ENCODE measurements at regions not wholly inside any gene's neighbourhood (a gene's known extent, or its start where the extent isn't known, plus 50 kb on each side); places are given as distances from the start of the nearest gene placed in this dataset.

DNA sequence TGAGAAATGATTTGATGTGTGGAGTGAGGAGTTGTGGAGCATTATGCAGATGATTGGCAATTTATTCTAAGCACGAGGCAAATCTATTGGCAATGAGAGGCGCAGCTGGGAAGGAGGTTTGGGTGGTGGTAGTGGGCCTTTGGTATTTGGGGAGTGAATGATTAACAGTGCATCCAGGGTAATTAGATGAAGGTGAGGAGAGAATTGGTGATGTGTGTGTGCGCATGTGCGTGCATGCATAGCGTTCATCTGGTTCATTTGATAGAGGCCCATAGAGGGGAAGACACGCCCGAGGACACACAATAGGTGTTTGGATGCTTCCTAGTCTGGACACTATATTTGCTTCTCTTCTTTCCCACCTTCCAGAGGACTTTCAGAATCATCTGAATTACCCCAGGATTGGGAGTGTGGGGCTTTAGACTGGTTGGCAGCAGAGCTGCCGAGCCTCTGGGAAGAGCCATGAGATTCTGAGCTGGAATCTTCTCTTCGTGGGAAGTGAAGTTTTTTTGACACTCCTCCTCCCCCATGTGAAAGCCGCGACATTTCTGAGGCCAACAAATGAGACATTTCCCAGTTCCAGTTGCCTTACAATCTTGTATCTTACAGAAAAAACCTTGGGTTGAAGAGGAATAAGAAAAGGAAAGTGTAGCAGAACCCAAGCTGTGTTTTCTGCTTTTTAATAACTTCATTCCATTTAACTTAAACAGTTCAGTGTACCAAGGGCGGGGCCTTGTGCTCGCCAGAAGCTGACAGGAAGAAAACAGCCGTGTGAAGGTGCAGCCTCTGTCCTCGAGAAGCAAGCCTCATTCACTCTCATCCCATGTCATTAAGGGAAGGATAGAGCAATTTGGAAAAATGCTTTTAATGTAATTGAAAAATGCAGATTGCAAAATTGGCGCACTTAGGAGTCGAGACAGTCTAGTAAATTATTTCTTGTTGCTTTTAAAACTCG is 65.2 kb downstream of the SLC25A47 start:
- CTCF ChIA-PET: interaction anchor here (2.5 to 9.2 kb wide), 3 partner anchors 257 to 265 kb away, joined by 14 to 145 read pairs (median 83); no protein-coding TSS in a partner anchor
- no peak overlapping the region for H3K27ac Mint-ChIP-seq
- peaks cover 14% of the 10 kb centered on the region for H3K4me1 Mint-ChIP-seq (ENCODE audit: low read depth)
- no peaks in the 10 kb centered on the region for H3K27me3 Mint-ChIP-seq
- intact Hi-C loops (cut with micrococcal nuclease): no loop called here
- no peaks in the 10 kb centered on the region for H3K36me3 Mint-ChIP-seq (ENCODE audit: low read depth)
- TF ChIP-seq, protein P1, sequence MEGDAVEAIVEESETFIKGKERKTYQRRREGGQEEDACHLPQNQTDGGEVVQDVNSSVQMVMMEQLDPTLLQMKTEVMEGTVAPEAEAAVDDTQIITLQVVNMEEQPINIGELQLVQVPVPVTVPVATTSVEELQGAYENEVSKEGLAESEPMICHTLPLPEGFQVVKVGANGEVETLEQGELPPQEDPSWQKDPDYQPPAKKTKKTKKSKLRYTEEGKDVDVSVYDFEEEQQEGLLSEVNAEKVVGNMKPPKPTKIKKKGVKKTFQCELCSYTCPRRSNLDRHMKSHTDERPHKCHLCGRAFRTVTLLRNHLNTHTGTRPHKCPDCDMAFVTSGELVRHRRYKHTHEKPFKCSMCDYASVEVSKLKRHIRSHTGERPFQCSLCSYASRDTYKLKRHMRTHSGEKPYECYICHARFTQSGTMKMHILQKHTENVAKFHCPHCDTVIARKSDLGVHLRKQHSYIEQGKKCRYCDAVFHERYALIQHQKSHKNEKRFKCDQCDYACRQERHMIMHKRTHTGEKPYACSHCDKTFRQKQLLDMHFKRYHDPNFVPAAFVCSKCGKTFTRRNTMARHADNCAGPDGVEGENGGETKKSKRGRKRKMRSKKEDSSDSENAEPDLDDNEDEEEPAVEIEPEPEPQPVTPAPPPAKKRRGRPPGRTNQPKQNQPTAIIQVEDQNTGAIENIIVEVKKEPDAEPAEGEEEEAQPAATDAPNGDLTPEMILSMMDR (IDR thresholded peaks at IDR 0.05): no peak
- no peaks in the 10 kb centered on the region for H3K9me3 Mint-ChIP-seq
- no peak overlapping the region for H3K4me3 Mint-ChIP-seq
- DNase-seq: no peak
- ATAC-seq: no peak
- POLR2A ChIA-PET: no interaction called here

DNA sequence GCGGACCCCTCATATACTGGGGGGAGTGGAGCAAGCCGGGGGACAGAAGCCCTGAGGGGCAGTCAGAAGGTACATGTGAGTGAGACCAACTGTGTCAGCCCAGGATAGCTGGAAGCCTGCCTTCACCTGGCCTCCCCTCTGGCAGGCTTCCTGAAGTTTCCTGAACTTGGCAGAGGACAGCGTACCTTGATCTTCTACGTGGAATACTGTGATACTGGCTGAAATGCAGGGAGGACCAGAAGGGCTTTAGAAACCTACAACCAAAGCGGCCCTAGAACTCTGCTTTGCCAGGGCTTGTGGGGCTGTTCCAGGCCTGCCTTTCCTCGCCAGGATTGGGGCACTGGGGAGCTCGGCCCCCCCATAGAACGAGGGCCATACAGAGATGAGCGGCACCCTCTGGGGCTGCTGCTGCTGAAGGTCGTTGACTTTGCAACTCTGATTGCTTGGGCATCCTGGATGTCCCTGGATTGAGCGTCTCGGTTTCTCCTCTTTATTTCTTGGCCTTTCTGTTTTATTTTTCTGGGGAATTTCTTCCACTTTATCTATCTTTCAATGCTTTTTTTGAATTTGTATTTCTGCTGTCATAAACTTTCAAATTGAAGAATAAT is 66.5 kb downstream of the SLC25A47 start:
- Mint-ChIP-seq H3K27ac (no peak overlapping the region), H3K27me3 (no peaks in the 10 kb centered on the region), H3K9me3 (no peaks in the 10 kb centered on the region), H3K4me1 (ENCODE audit: low read depth) (peaks cover 4% of the 10 kb centered on the region), H3K36me3 (ENCODE audit: low read depth) (no peaks in the 10 kb centered on the region), H3K4me3 (no peak overlapping the region)
- ChIA-PET POLR2A (no interaction called here), CTCF (interaction anchor here (1.0 to 2.5 kb wide), 5 partner anchors 16 to 265 kb away, joined by 3 to 14 read pairs (median 3); no protein-coding TSS in a partner anchor)
- DNase-seq (no peak), ATAC-seq (no peak)
- intact Hi-C loops (cut with micrococcal nuclease): no loop called here
- TF ChIP-seq, protein P1 (IDR thresholded peaks at IDR 0.05): no peak

DNA sequence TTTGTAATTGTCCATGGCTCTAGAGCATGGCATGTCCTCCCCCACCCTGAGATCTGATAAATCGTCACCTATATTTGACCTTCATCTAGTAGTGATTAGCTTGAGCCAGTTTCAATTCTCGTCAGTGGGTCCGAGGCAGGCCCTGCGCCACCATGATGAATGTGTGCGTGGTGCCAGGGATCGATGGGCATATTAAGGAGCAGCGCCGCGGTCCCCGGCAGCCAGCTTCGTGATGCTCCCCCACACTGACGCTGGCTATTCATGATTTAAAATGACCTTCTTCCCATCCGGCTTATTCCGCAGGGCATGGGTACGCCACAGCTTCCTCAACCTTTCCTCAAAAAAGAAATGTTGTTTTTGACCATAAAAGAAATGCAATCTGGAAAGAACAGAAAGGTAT is 68.0 kb downstream of the SLC25A47 start:
- ChIA-PET POLR2A (no interaction called here), CTCF (interaction anchor here (1.9 kb wide), 1 partner anchor 272 kb away, joined by 5 read pairs; no protein-coding TSS in a partner anchor)
- no peaks in the 10 kb centered on the region for H3K27me3 Mint-ChIP-seq
- H3K4me1 Mint-ChIP-seq (ENCODE audit: low read depth): peaks cover 4% of the 10 kb centered on the region
- intact Hi-C loops (cut with micrococcal nuclease): no loop called here
- no peak overlapping the region for H3K4me3 Mint-ChIP-seq
- no peaks in the 10 kb centered on the region for H3K36me3 Mint-ChIP-seq (ENCODE audit: low read depth)
- DNase-seq (no peak), ATAC-seq (no peak)
- TF ChIP-seq, protein P1 (IDR thresholded peaks at IDR 0.05): no peak
- no peaks in the 10 kb centered on the region for H3K9me3 Mint-ChIP-seq
- no peak overlapping the region for H3K27ac Mint-ChIP-seq

DNA sequence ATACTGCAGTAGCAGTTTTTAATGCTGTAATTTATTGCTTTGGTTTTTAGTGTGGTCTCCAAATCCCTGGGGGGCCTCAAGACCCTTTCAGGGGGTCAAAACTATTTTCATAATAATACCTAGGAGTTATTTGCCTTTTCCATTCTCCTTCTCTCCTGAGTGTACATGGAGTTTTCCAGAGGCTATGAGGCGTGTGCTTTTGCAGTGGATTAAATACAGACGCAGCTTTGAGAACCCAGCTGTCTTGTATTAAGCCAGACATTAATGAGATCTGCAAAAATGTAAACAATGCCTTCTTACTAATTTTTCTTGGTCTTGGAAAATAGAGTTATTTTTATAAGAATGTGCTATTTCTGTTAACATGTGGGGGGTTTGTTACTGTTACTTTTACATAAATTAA is 68.6 kb downstream of the SLC25A47 start:
- no peak overlapping the region for H3K4me3 Mint-ChIP-seq
- CTCF ChIA-PET: interaction anchor here (1.9 kb wide), 1 partner anchor 271 kb away, joined by 5 read pairs; no protein-coding TSS in a partner anchor
- DNase-seq (no peak), ATAC-seq (no peak)
- intact Hi-C loops (cut with micrococcal nuclease): no loop called here
- H3K9me3 Mint-ChIP-seq: no peaks in the 10 kb centered on the region
- no peaks in the 10 kb centered on the region for H3K36me3 Mint-ChIP-seq (ENCODE audit: low read depth)
- TF ChIP-seq, protein P1 (IDR thresholded peaks at IDR 0.05): no peak
- no peaks in the 10 kb centered on the region for H3K27me3 Mint-ChIP-seq
- H3K4me1 Mint-ChIP-seq (ENCODE audit: low read depth): peaks cover 4% of the 10 kb centered on the region
- POLR2A ChIA-PET: no interaction called here
- no peak overlapping the region for H3K27ac Mint-ChIP-seq

DNA sequence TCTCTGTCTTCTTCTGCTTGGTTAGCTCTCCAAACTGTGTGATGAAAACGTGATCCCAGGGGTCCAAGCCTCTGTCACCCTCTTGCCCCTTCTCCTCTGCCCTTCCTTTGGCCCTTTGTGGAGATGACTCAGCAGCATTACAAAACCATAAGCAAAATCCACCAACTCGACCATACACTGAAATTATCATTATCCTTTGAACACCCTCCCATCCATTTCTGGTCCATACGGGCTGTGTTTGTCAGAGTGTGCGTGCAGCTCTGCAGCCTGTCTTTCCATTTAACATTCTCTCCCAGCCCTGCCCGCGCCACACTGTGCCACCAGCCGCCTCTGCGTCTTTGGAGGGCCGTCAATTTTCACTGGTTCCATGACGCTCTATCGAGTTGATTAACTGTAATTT is 69.2 kb downstream of the SLC25A47 start:
- intact Hi-C loops (cut with micrococcal nuclease): no loop called here
- TF ChIP-seq, protein P1 (IDR thresholded peaks at IDR 0.05): no peak
- POLR2A ChIA-PET: no interaction called here
- no peaks in the 10 kb centered on the region for H3K9me3 Mint-ChIP-seq
- no peaks in the 10 kb centered on the region for H3K36me3 Mint-ChIP-seq (ENCODE audit: low read depth)
- ATAC-seq (no peak), DNase-seq (no peak)
- H3K27me3 Mint-ChIP-seq: no peaks in the 10 kb centered on the region
- no peak overlapping the region for H3K4me3 Mint-ChIP-seq
- H3K27ac Mint-ChIP-seq: no peak overlapping the region
- CTCF ChIA-PET: interaction anchor here (1.9 kb wide), 2 partner anchors 261 to 271 kb away, joined by 5 read pairs; no protein-coding TSS in a partner anchor
- H3K4me1 Mint-ChIP-seq (ENCODE audit: low read depth): peaks cover 4% of the 10 kb centered on the region
